IMR-90 (cell line): ENCODE measurements at regions not wholly inside any gene's neighbourhood (a gene's known extent, or its start where the extent isn't known, plus 50 kb on each side); places are given as distances from the start of the nearest gene placed in this dataset.

ENCODE experiments used
- ATAC-seq: fragments of 200-7000 bp; cut with Tn5 transposase; 2 replicates; pipeline ENCODE4 v1.9.1; 2020; ENCODE audit warnings: low read depth, mild to moderate bottlenecking, moderate library complexity
- BruUV-seq: library from RNA; stranded (reverse); fragments of 400-500 nt; replicated peaks from 2 replicates; lab custom pipeline; 2021; lab: Mats Ljungman, UMichigan
- CTCF ChIA-PET: fragments of 300-600 bp; formaldehyde crosslinking; extraction: SDS; loops from one replicate; lab custom pipeline; 2021; ENCODE audit warnings: antibody characterized with exemption; lab: Yijun Ruan, JAX
- POLR2A ChIA-PET: fragments of 300-600 bp; sonication (Branson Sonifier 250); formaldehyde crosslinking; loops from one replicate; lab custom pipeline; 2022; ENCODE audit warnings: antibody characterized with exemption; ENCODE audit not compliant: unreplicated experiment; lab: Charles Lee
- DNase-seq: peaks from one replicate; pipeline ENCODE4 v3.0.0; 2013
- H2AFZ ChIP-seq: replicated peaks from 2 replicates; pipeline ENCODE3; 2013; ENCODE audit warnings: low read length, mild to moderate bottlenecking; ENCODE audit not compliant: poor library complexity
- H2AK5ac ChIP-seq: 2 replicates; pipeline ENCODE4 v1.6.1; 2013; ENCODE audit warnings: low read depth, low read length, inconsistent platforms
- H2AK9ac ChIP-seq: replicated peaks from 2 replicates; pipeline ENCODE3; 2013; ENCODE audit warnings: mild to moderate bottlenecking, low read depth, low read length, moderate library complexity; ENCODE audit not compliant: poor library complexity
- H2BK120ac ChIP-seq: 2 replicates; pipeline ENCODE4 v1.6.1; 2013; ENCODE audit warnings: low read depth, low read length, inconsistent platforms
- H2BK15ac ChIP-seq: 3 replicates; pipeline ENCODE4 v1.6.1; 2013; ENCODE audit warnings: low read depth, low read length, inconsistent platforms
- H2BK20ac ChIP-seq: 2 replicates; pipeline ENCODE4 v1.6.1; 2013; ENCODE audit warnings: low read depth, mild to moderate bottlenecking, inconsistent platforms, low read length, moderate library complexity
- H2BK5ac ChIP-seq: 2 replicates; pipeline ENCODE4 v1.6.1; 2013; ENCODE audit warnings: mild to moderate bottlenecking, low read depth, low read length, inconsistent platforms; ENCODE audit not compliant: poor library complexity, severe bottlenecking
- H3K14ac ChIP-seq: replicated peaks from 2 replicates; pipeline ENCODE4 v1.6.1; 2013; ENCODE audit warnings: low read depth, low read length, inconsistent platforms
- H3K18ac ChIP-seq: 2 replicates; pipeline ENCODE4 v1.6.1; 2013; ENCODE audit warnings: low read depth, low read length, control low read depth
- H3K23ac ChIP-seq: 2 replicates; pipeline ENCODE4 v1.6.1; 2013; ENCODE audit warnings: low read depth, low read length, inconsistent platforms
- H3K27ac ChIP-seq: 2 replicates; pipeline ENCODE4 v1.5.1; 2013; ENCODE audit warnings: mild to moderate bottlenecking, control low read depth, low read length; ENCODE audit not compliant: insufficient read depth
- H3K27me3 ChIP-seq: 2 replicates; pipeline ENCODE4 v1.6.1; 2013; ENCODE audit warnings: low read length; ENCODE audit not compliant: control insufficient read depth, insufficient read depth
- H3K36me3 ChIP-seq: 2 replicates; pipeline ENCODE4 v1.6.1; 2013; ENCODE audit warnings: low read length, mixed read lengths; ENCODE audit not compliant: control insufficient read depth, insufficient read depth
- H3K4ac ChIP-seq: 2 replicates; pipeline ENCODE4 v1.6.1; 2013; ENCODE audit warnings: low read depth, low read length, inconsistent platforms
- H3K4me1 ChIP-seq: 2 replicates; pipeline ENCODE4 v1.6.1; 2013; ENCODE audit warnings: low read length, mixed read lengths; ENCODE audit not compliant: control insufficient read depth, insufficient read depth
- H3K4me2 ChIP-seq: 2 replicates; pipeline ENCODE4 v1.6.1; 2013; ENCODE audit warnings: low read depth, mild to moderate bottlenecking, control low read depth, low read length, moderate library complexity
- H3K4me3 ChIP-seq: 2 replicates; pipeline ENCODE4 v1.5.1; 2013; ENCODE audit warnings: low read depth, mild to moderate bottlenecking, control low read depth, low read length, moderate library complexity; ENCODE audit not compliant: insufficient read depth
- H3K56ac ChIP-seq: 2 replicates; pipeline ENCODE4 v1.6.1; 2013; ENCODE audit warnings: low read length, inconsistent platforms; ENCODE audit not compliant: insufficient read depth; ENCODE audit errors: extremely low read depth
- H3K79me1 ChIP-seq, 2 experiments: 2 replicates each; pipeline ENCODE4 v1.6.1; 2013; ENCODE audit warnings: low read length in 2 of 2, inconsistent platforms in 1 of 2, low read depth in 1 of 2
- H3K9ac ChIP-seq: 2 replicates; pipeline ENCODE4 v1.6.1; 2013; ENCODE audit warnings: low read depth, low read length, control low read depth
- H3K9me1 ChIP-seq: 2 replicates; pipeline ENCODE4 v1.6.1; 2013; ENCODE audit warnings: low read length, inconsistent platforms; ENCODE audit not compliant: insufficient read depth
- H3K9me3 ChIP-seq: 2 replicates; pipeline ENCODE4 v1.6.1; 2013; ENCODE audit warnings: low read length; ENCODE audit not compliant: control insufficient read depth, insufficient read depth
- H4K20me1 ChIP-seq: 2 replicates; pipeline ENCODE4 v1.6.1; 2013; ENCODE audit warnings: low read length, inconsistent platforms; ENCODE audit not compliant: insufficient read depth
- H4K5ac ChIP-seq: 2 replicates; pipeline ENCODE4 v1.6.1; 2013; ENCODE audit warnings: mild to moderate bottlenecking, low read depth, low read length, control low read depth
- H4K8ac ChIP-seq, 2 experiments: 2 replicates each; pipeline ENCODE4 v1.6.1; 2013; ENCODE audit warnings: low read depth in 2 of 2, low read length in 2 of 2, control low read depth in 1 of 2, inconsistent platforms in 1 of 2
- H4K91ac ChIP-seq: 2 replicates; pipeline ENCODE4 v1.6.1; 2013; ENCODE audit warnings: low read depth, low read length, inconsistent platforms; ENCODE audit not compliant: insufficient read depth
- BHLHE40 ChIP-seq: fragments of 150-350 bp; IDR thresholded peaks from 2 replicates; pipeline ENCODE4 v1.6.1; 2016; ENCODE audit warnings: mild to moderate bottlenecking, low read depth, low read length
- CEBPB ChIP-seq: IDR thresholded peaks from 2 replicates; pipeline ENCODE4 v1.6.1; 2012; ENCODE audit warnings: low read depth, low read length, improper control_type of control experiment
- FOS ChIP-seq: fragments of 150-350 bp; IDR thresholded peaks from 2 replicates; pipeline ENCODE4 v1.6.1; 2016; ENCODE audit warnings: low read depth, low read length
- MAFK ChIP-seq: IDR thresholded peaks from 2 replicates; pipeline ENCODE4 v1.6.1; 2012; ENCODE audit warnings: low read depth, low read length, improper control_type of control experiment
- MAZ ChIP-seq: IDR thresholded peaks from 2 replicates; pipeline ENCODE4 v1.6.1; 2012; ENCODE audit warnings: low read depth, mild to moderate bottlenecking, low read length, improper control_type of control experiment, moderate library complexity, borderline replicate concordance
- MXI1 ChIP-seq: IDR thresholded peaks from 2 replicates; pipeline ENCODE4 v1.6.1; 2012; ENCODE audit warnings: low read depth, mild to moderate bottlenecking, low read length, moderate library complexity, borderline replicate concordance
- NFE2L2 ChIP-seq: fragments of 150-350 bp; IDR thresholded peaks from 2 replicates; pipeline ENCODE4 v1.6.1; 2016; ENCODE audit warnings: low read depth, mild to moderate bottlenecking, low read length
- POLR2A ChIP-seq: IDR thresholded peaks from 2 replicates; pipeline ENCODE4 v1.6.1; 2012; ENCODE audit warnings: mild to moderate bottlenecking, low read depth, low read length
- RAD21 ChIP-seq: IDR thresholded peaks from 2 replicates; pipeline ENCODE4 v1.6.1; 2012; ENCODE audit warnings: low read length, improper control_type of control experiment
- RFX5 ChIP-seq: IDR thresholded peaks from 2 replicates; pipeline ENCODE4 v1.8.0; 2012; ENCODE audit warnings: low read depth, mild to moderate bottlenecking, low read length, moderate library complexity
- SMC3 ChIP-seq: fragments of 150-350 bp; IDR thresholded peaks from 2 replicates; pipeline ENCODE4 v1.6.1; 2016; ENCODE audit warnings: low read depth, mild to moderate bottlenecking, antibody characterized with exemption, low read length, moderate library complexity
- WGBS, 2 experiments: methylation state at CpG; one replicate each; pipeline versions ENCODE4 v1.1.5 to v1.1.7; 2013; ENCODE audit warnings: missing lambda C conversion rate in 2 of 2; ENCODE audit not compliant: insufficient read length in 1 of 2; ENCODE audit errors: extremely low coverage in 2 of 2; 5-methylcytosine and 5-hydroxymethylcytosine counted together
- dilution Hi-C: fragments of 300-500 bp; cut with HindIII; formaldehyde crosslinking; loops from one replicate; pipeline ENCODE4 v1.14.3; 2018; ENCODE audit warnings: low sequenced_read_pairs; ENCODE audit not compliant: unreplicated experiment
- in situ Hi-C: fragments of 300-500 bp; cut with MboI; formaldehyde crosslinking; loops from 3 replicates; pipeline ENCODE4 v1.14.3; 2019; ENCODE audit warnings: low sequenced_read_pairs, inconsistent platforms, mixed read lengths
- intact Hi-C: fragments of 100-400 bp; cut with micrococcal nuclease; formaldehyde crosslinking; loops from 2 replicates; pipeline ENCODE4 v1.10.0; 2022
- TF ChIP-seq, protein P1 (sequence below): fragments of 150-350 bp; IDR thresholded peaks from 2 replicates; pipeline ENCODE4 v1.6.1; 2017; ENCODE audit warnings: mild to moderate bottlenecking, antibody characterized with exemption, low read length, low read depth
- TF ChIP-seq, protein P2 (sequence below): fragments of 150-350 bp; IDR thresholded peaks from 2 replicates; pipeline ENCODE4 v1.6.1; 2016; ENCODE audit warnings: low read depth, mild to moderate bottlenecking, low read length, moderate library complexity, borderline replicate concordance
- TF ChIP-seq, protein P3 (sequence below): conservative IDR thresholded peaks from 2 replicates; pipeline ENCODE4 v1.5.1; 2012; ENCODE audit warnings: mild to moderate bottlenecking, low read depth, low read length, improper control_type of control experiment

DNA sequence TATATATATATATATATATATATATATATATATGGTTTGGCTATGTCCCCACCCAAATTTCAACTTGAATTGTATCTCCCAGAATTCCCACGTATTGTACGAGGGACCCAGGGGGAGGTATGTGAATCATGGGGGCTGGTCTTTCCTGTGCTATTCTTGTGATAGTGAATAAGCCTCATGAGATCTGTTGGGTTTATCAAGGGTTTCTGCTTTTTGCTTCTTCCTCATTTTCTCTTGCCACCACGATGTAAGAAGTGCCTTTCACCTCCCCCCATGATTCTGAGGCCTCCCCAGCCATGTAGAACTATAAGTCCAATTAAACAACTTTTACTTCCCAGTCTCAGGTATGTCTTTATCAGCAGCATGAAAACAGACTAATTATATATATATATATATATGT, 52.3 kb upstream of the ADAMTS2 start:
- Histone ChIP-seq H3K27me3 (no peaks in the 10 kb centered on the region), H2BK15ac (no peak overlapping the region), H4K8ac (no peak overlapping the region), H3K4me2 (no peak overlapping the region), H3K23ac (no peak overlapping the region), H2AK9ac (no peak overlapping the region), H3K4me1 (no peaks in the 10 kb centered on the region), H2AFZ (no peak overlapping the region), H2BK5ac (no peak overlapping the region), H3K27ac (no peak overlapping the region), H2BK120ac (no peak overlapping the region), H3K18ac (no peak overlapping the region), H4K20me1 (no peaks in the 10 kb centered on the region), H3K4ac (no peak overlapping the region), H3K9me1 (no peaks in the 10 kb centered on the region), H4K5ac (no peak overlapping the region), H3K36me3 (no peaks in the 10 kb centered on the region), H2AK5ac (no peak overlapping the region), H2BK20ac (no peak overlapping the region), H3K9me3 (peaks cover 22% of the 10 kb centered on the region), H4K91ac (no peak overlapping the region), H3K9ac (no peak overlapping the region), H3K79me1 (no peaks in the 10 kb centered on the region), H3K14ac (no peak overlapping the region), H3K56ac (no peak overlapping the region), H3K4me3 (no peak overlapping the region)
- intact Hi-C loops (no loop called here), dilution Hi-C loops (no loop called here), in situ Hi-C loops (no loop called here)
- POLR2A ChIA-PET = no interaction called here
- BruUV-seq = no TSS peak
- CTCF ChIA-PET = no interaction called here
- TF ChIP-seq RFX5 (no peak), SMC3 (no peak), POLR2A (no peak), BHLHE40 (no peak), MXI1 (no peak), CEBPB (no peak), FOS (no peak), MAFK (no peak), MAZ (no peak), RAD21 (no peak), NFE2L2 (no peak)
- TF ChIP-seq, protein P1, sequence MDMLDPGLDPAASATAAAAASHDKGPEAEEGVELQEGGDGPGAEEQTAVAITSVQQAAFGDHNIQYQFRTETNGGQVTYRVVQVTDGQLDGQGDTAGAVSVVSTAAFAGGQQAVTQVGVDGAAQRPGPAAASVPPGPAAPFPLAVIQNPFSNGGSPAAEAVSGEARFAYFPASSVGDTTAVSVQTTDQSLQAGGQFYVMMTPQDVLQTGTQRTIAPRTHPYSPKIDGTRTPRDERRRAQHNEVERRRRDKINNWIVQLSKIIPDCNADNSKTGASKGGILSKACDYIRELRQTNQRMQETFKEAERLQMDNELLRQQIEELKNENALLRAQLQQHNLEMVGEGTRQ = no peak
- TF ChIP-seq, protein P2, sequence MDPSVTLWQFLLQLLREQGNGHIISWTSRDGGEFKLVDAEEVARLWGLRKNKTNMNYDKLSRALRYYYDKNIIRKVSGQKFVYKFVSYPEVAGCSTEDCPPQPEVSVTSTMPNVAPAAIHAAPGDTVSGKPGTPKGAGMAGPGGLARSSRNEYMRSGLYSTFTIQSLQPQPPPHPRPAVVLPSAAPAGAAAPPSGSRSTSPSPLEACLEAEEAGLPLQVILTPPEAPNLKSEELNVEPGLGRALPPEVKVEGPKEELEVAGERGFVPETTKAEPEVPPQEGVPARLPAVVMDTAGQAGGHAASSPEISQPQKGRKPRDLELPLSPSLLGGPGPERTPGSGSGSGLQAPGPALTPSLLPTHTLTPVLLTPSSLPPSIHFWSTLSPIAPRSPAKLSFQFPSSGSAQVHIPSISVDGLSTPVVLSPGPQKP = no peak
- TF ChIP-seq, protein P3, sequence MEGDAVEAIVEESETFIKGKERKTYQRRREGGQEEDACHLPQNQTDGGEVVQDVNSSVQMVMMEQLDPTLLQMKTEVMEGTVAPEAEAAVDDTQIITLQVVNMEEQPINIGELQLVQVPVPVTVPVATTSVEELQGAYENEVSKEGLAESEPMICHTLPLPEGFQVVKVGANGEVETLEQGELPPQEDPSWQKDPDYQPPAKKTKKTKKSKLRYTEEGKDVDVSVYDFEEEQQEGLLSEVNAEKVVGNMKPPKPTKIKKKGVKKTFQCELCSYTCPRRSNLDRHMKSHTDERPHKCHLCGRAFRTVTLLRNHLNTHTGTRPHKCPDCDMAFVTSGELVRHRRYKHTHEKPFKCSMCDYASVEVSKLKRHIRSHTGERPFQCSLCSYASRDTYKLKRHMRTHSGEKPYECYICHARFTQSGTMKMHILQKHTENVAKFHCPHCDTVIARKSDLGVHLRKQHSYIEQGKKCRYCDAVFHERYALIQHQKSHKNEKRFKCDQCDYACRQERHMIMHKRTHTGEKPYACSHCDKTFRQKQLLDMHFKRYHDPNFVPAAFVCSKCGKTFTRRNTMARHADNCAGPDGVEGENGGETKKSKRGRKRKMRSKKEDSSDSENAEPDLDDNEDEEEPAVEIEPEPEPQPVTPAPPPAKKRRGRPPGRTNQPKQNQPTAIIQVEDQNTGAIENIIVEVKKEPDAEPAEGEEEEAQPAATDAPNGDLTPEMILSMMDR = no peak
- ATAC-seq (no peak), DNase-seq (no peak)
- no CpG with 5 or more reads among the region's 3 CpGs for WGBS, 2 experiments
